ENCODE measurements at regions not wholly inside any gene's neighbourhood (a gene's known extent, or its start where the extent isn't known, plus 50 kb on each side); places are given as distances from the start of the nearest gene placed in this dataset.

DNA sequence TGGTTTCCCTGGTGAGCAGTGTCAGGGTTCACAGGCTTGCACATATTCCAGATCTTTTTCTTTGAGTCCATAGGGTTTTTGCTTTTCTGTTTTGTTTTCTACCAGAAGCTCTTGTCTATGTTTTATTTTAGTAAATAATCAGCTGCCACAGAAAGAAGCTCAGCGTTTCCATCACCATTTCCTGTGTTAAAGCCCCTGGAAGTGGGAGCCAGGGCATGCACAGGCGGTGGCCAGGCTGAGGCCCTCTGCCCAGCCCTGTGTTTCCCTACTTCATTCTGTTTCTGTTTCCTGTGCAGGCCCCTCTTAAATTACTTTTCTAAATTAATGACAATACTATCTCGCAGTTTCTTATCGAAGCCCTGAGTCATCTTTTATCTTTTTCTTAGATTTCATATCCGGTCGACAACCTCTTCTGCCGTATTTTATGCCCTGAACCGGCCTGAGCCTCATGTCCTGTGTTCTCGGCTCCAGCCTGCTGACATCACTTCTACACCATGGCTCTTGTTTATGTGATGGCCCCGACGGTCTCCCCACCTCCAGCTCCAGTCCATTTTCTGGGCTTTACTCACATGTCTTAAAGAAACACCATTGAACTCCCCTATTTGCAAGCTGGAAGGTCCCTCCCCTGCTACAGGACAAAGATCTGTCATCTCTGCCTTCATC lies 442.2 kb downstream of the TCERG1L start:
- ATAC-seq (no peak), DNase-seq (no peak)
- H3K4me3 ChIP-seq: no peak overlapping the region
- H3K4me1 ChIP-seq: no peaks in the 10 kb centered on the region
- H3K27me3 ChIP-seq: peaks cover 0 to 4% (median 2%) of the 10 kb centered on the region in 3 donors
- in situ Hi-C loops (cut with MboI; ENCODE audit: low sequenced_read_pairs in 4 of 4): no loop called here
- no peak for TF ChIP-seq POLR2A (IDR thresholded peaks at IDR 0.05)
- TF ChIP-seq, protein P1, sequence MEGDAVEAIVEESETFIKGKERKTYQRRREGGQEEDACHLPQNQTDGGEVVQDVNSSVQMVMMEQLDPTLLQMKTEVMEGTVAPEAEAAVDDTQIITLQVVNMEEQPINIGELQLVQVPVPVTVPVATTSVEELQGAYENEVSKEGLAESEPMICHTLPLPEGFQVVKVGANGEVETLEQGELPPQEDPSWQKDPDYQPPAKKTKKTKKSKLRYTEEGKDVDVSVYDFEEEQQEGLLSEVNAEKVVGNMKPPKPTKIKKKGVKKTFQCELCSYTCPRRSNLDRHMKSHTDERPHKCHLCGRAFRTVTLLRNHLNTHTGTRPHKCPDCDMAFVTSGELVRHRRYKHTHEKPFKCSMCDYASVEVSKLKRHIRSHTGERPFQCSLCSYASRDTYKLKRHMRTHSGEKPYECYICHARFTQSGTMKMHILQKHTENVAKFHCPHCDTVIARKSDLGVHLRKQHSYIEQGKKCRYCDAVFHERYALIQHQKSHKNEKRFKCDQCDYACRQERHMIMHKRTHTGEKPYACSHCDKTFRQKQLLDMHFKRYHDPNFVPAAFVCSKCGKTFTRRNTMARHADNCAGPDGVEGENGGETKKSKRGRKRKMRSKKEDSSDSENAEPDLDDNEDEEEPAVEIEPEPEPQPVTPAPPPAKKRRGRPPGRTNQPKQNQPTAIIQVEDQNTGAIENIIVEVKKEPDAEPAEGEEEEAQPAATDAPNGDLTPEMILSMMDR (IDR thresholded peaks at IDR 0.05 in 4 of 5, conservative IDR thresholded peaks at IDR 0.05 in 1 of 5): no peak
- no peaks in the 10 kb centered on the region for H3K36me3 ChIP-seq
- no peak overlapping the region for H3K27ac ChIP-seq
- H3K9me3 ChIP-seq: no peaks in the 10 kb centered on the region
- intact Hi-C loops (cut with DNase I; ENCODE audit: low total_unique reads): no loop called here

DNA sequence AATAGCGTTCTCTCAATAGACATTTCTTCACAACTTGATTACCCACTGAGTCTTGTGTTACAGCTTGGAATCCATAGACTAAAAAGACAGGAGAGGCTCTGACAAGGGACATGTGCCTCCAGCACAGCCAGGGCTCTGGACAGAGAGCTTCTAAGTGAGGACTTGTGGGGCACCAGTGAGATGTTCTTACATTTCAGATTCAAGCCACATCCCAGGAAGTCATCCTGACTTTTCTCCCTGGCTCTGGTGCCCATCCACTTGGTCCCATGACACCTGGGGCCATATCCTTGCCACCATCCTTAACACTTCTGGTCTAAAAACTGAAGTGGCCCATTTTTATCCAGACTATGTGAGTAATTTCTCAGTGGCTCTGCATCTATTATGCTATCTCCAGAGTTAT lies 440.1 kb downstream of the TCERG1L start:
- no peak for TF ChIP-seq POLR2A (IDR thresholded peaks at IDR 0.05)
- TF ChIP-seq, protein P1 (IDR thresholded peaks at IDR 0.05 in 4 of 5, conservative IDR thresholded peaks at IDR 0.05 in 1 of 5): no peak
- in situ Hi-C loops (cut with MboI; ENCODE audit: low sequenced_read_pairs in 4 of 4): no loop called here
- Histone ChIP-seq H3K9me3 (no peaks in the 10 kb centered on the region), H3K4me1 (no peaks in the 10 kb centered on the region), H3K4me3 (no peak overlapping the region), H3K27me3 (peaks cover 0 to 4% (median 2%) of the 10 kb centered on the region in 3 donors), H3K36me3 (no peaks in the 10 kb centered on the region), H3K27ac (no peak overlapping the region)
- ATAC-seq (no peak), DNase-seq (no peak)
- intact Hi-C loops (cut with DNase I; ENCODE audit: low total_unique reads): no loop called here

DNA sequence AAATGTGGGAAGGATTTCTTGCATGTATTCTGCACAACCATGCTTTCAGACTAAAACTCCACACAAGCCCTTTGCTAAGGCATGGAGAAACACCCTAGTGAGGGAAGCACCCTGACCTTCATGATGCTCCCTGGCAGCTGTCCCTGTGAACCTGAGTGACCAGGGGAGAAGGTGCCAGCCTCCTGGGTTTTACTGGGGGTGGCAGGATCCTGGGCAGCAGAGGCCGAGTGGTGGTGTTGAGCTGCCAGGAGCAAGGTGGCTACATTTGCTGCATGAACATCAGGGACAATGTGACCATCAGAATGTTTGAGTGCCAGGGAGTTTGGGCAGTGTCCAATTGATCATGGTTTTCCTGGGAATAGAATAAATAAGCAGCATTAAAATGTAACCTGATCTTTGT lies 437.9 kb downstream of the TCERG1L start:
- DNase-seq (no peak), ATAC-seq (no peak)
- Histone ChIP-seq H3K4me1 (no peaks in the 10 kb centered on the region), H3K27ac (no peak overlapping the region), H3K36me3 (no peaks in the 10 kb centered on the region), H3K9me3 (no peaks in the 10 kb centered on the region), H3K4me3 (no peak overlapping the region), H3K27me3 (peaks cover 0 to 2% (median 2%) of the 10 kb centered on the region in 3 donors)
- intact Hi-C loops (cut with DNase I; ENCODE audit: low total_unique reads): no loop called here
- in situ Hi-C loops (cut with MboI; ENCODE audit: low sequenced_read_pairs in 4 of 4): no loop called here
- TF ChIP-seq POLR2A (IDR thresholded peaks at IDR 0.05): no peak
- TF ChIP-seq, protein P1 (IDR thresholded peaks at IDR 0.05 in 4 of 5, conservative IDR thresholded peaks at IDR 0.05 in 1 of 5): no peak

DNA sequence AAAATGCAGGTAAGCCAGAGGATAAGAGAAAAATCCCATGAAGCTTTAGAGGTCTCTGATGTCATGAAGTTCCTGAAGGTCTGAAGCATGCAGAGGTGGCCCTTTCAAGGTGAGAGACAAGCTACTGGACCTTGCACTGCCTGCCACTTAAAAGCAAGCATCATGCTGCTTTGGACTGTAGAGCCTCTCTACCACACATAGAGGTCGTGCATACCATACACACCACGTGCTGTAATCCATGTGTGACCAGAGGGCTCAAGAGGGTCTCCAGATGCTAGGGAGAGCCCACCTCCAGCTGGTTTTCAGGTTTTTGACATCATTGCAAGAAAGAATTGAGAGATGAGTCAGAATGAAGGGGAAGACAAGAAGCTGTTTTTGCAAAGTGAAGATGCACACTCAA lies 436.4 kb downstream of the TCERG1L start:
- Histone ChIP-seq H3K36me3 (no peaks in the 10 kb centered on the region), H3K4me1 (no peaks in the 10 kb centered on the region), H3K9me3 (no peaks in the 10 kb centered on the region), H3K27me3 (no peaks in the 10 kb centered on the region), H3K27ac (no peak overlapping the region), H3K4me3 (no peak overlapping the region)
- TF ChIP-seq, protein P1 (IDR thresholded peaks at IDR 0.05 in 4 of 5, conservative IDR thresholded peaks at IDR 0.05 in 1 of 5): no peak
- no peak for TF ChIP-seq POLR2A (IDR thresholded peaks at IDR 0.05)
- no peak for DNase-seq
- in situ Hi-C loops (cut with MboI; ENCODE audit: low sequenced_read_pairs in 4 of 4): no loop called here
- ATAC-seq: no peak
- intact Hi-C loops (cut with DNase I; ENCODE audit: low total_unique reads): no loop called here
